Loucy (cell line): ENCODE measurements at regions not wholly inside any gene's neighbourhood (a gene's known extent, or its start where the extent isn't known, plus 50 kb on each side); places are given as distances from the start of the nearest gene placed in this dataset.

Experiments used
- EZH2phosphoT487 ChIP-seq: fragments of 200-600 bp; IDR thresholded peaks from 2 replicates; pipeline ENCODE4 v1.6.1; 2018; ENCODE audit warnings: antibody characterized with exemption, mild to moderate bottlenecking, moderate library complexity, borderline replicate concordance
- TF ChIP-seq, protein P1 (sequence below): fragments of 200-600 bp; sonication (generic); conservative IDR thresholded peaks from 2 replicates; pipeline ENCODE4 v1.5.1; 2014; ENCODE audit warnings: mild to moderate bottlenecking, antibody characterized with exemption, low read length

DNA sequence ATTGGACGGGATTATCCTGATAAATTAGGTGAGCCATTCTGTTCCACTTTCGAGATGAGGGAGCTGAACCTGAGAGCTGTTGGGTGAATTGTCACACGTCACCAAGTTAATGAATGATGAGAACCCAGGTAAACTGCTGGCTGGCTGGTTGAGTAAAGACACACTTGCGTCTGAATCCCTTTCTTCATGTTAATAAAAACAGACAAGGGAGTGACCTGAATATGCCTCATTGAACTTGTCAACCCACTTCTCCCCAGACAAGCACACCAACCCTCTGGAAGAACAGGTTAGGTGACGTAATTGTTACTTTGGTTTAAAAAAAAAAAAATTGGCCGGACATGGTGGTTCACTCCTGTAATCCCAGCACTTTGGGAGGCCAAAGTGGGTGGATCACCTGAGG, 400.9 kb upstream of the CDH5 start:
- TF ChIP-seq, protein P1, sequence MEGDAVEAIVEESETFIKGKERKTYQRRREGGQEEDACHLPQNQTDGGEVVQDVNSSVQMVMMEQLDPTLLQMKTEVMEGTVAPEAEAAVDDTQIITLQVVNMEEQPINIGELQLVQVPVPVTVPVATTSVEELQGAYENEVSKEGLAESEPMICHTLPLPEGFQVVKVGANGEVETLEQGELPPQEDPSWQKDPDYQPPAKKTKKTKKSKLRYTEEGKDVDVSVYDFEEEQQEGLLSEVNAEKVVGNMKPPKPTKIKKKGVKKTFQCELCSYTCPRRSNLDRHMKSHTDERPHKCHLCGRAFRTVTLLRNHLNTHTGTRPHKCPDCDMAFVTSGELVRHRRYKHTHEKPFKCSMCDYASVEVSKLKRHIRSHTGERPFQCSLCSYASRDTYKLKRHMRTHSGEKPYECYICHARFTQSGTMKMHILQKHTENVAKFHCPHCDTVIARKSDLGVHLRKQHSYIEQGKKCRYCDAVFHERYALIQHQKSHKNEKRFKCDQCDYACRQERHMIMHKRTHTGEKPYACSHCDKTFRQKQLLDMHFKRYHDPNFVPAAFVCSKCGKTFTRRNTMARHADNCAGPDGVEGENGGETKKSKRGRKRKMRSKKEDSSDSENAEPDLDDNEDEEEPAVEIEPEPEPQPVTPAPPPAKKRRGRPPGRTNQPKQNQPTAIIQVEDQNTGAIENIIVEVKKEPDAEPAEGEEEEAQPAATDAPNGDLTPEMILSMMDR: no peak
- TF ChIP-seq EZH2phosphoT487: no peak
